ENCODE measurements at regions not wholly inside any gene's neighbourhood (a gene's known extent, or its start where the extent isn't known, plus 50 kb on each side); places are given as distances from the start of the nearest gene placed in this dataset.

- TF ChIP-seq CTCF (IDR thresholded peaks at IDR 0.05; ENCODE audit: low read length) (no peak), EZH2 (optimal IDR thresholded peaks at IDR 0.05; ENCODE audit: low read depth, low read length) (no peak)
Measured at GRCh38 chr11:91527380-91528030, 697.1 kb upstream of the FAT3 start.
